ENCODE measurements at regions not wholly inside any gene's neighbourhood (a gene's known extent, or its start where the extent isn't known, plus 50 kb on each side); places are given as distances from the start of the nearest gene placed in this dataset.

DNA sequence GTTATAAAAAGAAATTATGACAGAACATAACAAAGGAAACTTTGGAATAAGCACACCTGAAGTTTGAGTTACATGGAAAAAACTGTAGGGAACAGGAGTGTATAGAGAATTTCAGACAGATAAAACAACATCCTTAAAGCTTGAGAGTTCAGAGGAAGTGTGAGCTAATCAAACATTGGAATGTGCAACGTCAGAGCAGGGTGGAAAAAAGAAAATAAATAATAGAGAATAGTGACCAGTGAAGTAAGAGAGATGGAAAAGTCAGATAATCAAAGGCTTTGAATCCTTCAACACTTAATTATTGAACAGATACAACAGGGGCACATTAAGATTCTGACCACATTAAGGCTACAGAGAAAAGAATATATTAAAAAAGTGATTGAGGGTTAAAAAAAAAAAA lies 128.5 kb upstream of the CDH10 start:
- H3K4me1 Mint-ChIP-seq (ENCODE audit: low read depth): peaks cover 7% of the 10 kb centered on the region
- H3K27ac Mint-ChIP-seq: no peak overlapping the region
- H3K36me3 Mint-ChIP-seq (ENCODE audit: insufficient read depth): no peaks in the 10 kb centered on the region
- DNase-seq (ENCODE audit: low spot score, unreplicated experiment): no peak
- TF ChIP-seq, protein P1, sequence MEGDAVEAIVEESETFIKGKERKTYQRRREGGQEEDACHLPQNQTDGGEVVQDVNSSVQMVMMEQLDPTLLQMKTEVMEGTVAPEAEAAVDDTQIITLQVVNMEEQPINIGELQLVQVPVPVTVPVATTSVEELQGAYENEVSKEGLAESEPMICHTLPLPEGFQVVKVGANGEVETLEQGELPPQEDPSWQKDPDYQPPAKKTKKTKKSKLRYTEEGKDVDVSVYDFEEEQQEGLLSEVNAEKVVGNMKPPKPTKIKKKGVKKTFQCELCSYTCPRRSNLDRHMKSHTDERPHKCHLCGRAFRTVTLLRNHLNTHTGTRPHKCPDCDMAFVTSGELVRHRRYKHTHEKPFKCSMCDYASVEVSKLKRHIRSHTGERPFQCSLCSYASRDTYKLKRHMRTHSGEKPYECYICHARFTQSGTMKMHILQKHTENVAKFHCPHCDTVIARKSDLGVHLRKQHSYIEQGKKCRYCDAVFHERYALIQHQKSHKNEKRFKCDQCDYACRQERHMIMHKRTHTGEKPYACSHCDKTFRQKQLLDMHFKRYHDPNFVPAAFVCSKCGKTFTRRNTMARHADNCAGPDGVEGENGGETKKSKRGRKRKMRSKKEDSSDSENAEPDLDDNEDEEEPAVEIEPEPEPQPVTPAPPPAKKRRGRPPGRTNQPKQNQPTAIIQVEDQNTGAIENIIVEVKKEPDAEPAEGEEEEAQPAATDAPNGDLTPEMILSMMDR (IDR thresholded peaks at IDR 0.05; ENCODE audit: unreplicated experiment): no peak
- no peak overlapping the region for H3K4me3 Mint-ChIP-seq (ENCODE audit: low read depth)
- peaks cover 3% of the 10 kb centered on the region for H3K9me3 Mint-ChIP-seq (ENCODE audit: low read depth)
- no peaks in the 10 kb centered on the region for H3K27me3 Mint-ChIP-seq

DNA sequence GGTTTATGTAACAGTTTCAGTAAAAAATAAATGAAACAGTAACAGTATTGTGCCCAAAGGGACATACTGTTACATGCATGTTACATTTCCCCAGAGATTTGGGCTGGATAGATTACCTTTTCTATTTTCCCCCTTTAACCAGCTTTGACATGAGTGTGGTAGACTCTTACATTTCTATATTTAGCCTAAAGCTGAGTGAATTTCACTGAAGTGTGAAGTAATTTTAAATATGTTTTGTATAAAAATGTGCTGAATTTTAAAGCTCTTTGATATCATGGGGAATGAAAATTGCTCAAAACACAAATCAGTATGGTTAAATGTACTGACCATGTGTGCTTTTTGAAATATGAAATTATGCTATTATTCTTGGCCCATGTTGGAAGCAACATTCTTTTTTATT lies 122.3 kb upstream of the CDH10 start:
- Mint-ChIP-seq H3K4me3 (ENCODE audit: low read depth) (no peak overlapping the region), H3K27ac (no peak overlapping the region), H3K27me3 (no peaks in the 10 kb centered on the region), H3K4me1 (ENCODE audit: low read depth) (no peaks in the 10 kb centered on the region), H3K36me3 (ENCODE audit: insufficient read depth) (no peaks in the 10 kb centered on the region), H3K9me3 (ENCODE audit: low read depth) (peaks cover 2% of the 10 kb centered on the region)
- TF ChIP-seq, protein P1 (IDR thresholded peaks at IDR 0.05; ENCODE audit: unreplicated experiment): no peak
- DNase-seq (ENCODE audit: low spot score, unreplicated experiment): no peak

DNA sequence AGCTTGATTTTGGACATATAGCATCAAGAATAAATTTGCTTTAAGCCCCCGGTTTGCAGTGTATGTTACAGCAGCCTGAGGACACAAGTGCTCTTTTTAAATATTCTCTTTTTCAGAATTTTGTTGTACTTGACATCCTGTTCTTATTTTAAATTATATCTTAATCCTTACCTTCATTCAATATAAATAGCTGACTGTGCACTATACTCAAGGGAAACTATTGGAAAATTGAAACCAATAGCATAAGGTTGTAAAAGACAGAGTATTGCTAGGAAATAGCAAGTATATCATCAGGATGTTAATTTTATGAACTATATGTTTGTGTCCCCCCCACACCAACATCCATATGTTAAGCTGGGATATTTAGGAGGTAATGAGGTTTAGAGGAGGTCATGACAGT lies 120.4 kb upstream of the CDH10 start:
- no peaks in the 10 kb centered on the region for H3K4me1 Mint-ChIP-seq (ENCODE audit: low read depth)
- H3K9me3 Mint-ChIP-seq (ENCODE audit: low read depth): peaks cover 14% of the 10 kb centered on the region
- DNase-seq (ENCODE audit: low spot score, unreplicated experiment): no peak
- TF ChIP-seq, protein P1 (IDR thresholded peaks at IDR 0.05; ENCODE audit: unreplicated experiment): no peak
- H3K4me3 Mint-ChIP-seq (ENCODE audit: low read depth): no peak overlapping the region
- H3K27ac Mint-ChIP-seq: no peak overlapping the region
- H3K36me3 Mint-ChIP-seq (ENCODE audit: insufficient read depth): no peaks in the 10 kb centered on the region
- no peaks in the 10 kb centered on the region for H3K27me3 Mint-ChIP-seq

DNA sequence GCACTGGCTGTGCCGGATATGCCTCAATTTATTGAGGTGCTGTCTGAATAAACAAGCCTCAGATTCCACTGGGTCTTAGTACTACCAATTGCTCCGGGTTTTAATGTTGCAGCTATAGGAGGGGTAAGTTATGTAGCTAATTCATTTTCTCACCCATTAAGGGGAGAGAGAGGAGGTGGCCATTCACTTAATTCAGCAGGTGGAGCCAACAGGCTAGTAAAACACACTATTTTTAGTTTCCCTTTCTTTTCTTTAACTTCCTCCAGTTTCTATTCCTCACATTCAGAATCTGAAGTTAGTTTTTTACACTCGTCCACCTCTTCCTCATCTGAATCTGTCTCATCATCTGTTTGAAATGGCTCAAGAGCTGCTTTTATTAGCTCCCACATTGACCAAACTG lies 105.6 kb upstream of the CDH10 start:
- Mint-ChIP-seq H3K9me3 (ENCODE audit: low read depth) (peaks cover 10% of the 10 kb centered on the region), H3K27ac (no peak overlapping the region), H3K4me1 (ENCODE audit: low read depth) (no peaks in the 10 kb centered on the region), H3K36me3 (ENCODE audit: insufficient read depth) (no peaks in the 10 kb centered on the region), H3K27me3 (no peaks in the 10 kb centered on the region), H3K4me3 (ENCODE audit: low read depth) (no peak overlapping the region)
- DNase-seq (ENCODE audit: low spot score, unreplicated experiment): no peak
- TF ChIP-seq, protein P1 (IDR thresholded peaks at IDR 0.05; ENCODE audit: unreplicated experiment): no peak

DNA sequence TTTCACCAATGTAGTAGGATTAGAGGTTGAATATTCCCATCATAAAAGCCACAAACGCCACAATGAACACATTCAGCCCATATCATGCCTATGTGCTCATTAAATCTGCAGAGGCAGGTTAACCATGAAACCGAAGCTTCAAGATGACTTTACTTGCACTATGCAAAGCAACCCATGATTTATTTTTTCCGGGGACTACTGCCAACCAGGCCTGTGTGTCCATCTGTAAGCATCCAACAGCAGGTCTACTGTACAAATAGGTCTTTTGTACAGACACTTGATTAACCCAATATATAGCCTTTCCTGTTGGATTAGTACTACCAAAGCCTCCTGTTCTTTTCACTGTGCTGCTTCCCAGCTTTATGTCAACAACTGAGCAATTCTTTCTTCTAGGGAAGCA lies 104.9 kb upstream of the CDH10 start:
- no peaks in the 10 kb centered on the region for H3K4me1 Mint-ChIP-seq (ENCODE audit: low read depth)
- H3K27ac Mint-ChIP-seq: no peak overlapping the region
- no peak for DNase-seq (ENCODE audit: low spot score, unreplicated experiment)
- H3K4me3 Mint-ChIP-seq (ENCODE audit: low read depth): no peak overlapping the region
- TF ChIP-seq, protein P1 (IDR thresholded peaks at IDR 0.05; ENCODE audit: unreplicated experiment): no peak
- H3K9me3 Mint-ChIP-seq (ENCODE audit: low read depth): peaks cover 10% of the 10 kb centered on the region
- no peaks in the 10 kb centered on the region for H3K36me3 Mint-ChIP-seq (ENCODE audit: insufficient read depth)
- H3K27me3 Mint-ChIP-seq: no peaks in the 10 kb centered on the region
